GM21717 (cell line): ENCODE measurements at regions not wholly inside any gene's neighbourhood (a gene's known extent, or its start where the extent isn't known, plus 50 kb on each side); places are given as distances from the start of the nearest gene placed in this dataset.
"Not testable (repeated sequence)": the region's sequence is repeated elsewhere in the genome, so short reads cannot be mapped to it uniquely, and the experiment has no call there.

Source experiments
- ATAC-seq: cut with Tn5 transposase; IDR thresholded peaks from one replicate; pipeline ENCODE4 v1.9.1; 2021; ENCODE audit warnings: mild to moderate bottlenecking, moderate library complexity; ENCODE audit not compliant: unreplicated experiment

GRCh38 chr3:194877291-194878119 is 191.8 kb downstream of the FAM43A start:
- ATAC-seq = no peak

- ATAC-seq = no peak
Observed at GRCh38 chr3:194879126-194879877, 193.6 kb downstream of the FAM43A start.

GRCh38 chr3:194879991-194880939 is 194.6 kb downstream of the FAM43A start:
- ATAC-seq = no peak

DNA sequence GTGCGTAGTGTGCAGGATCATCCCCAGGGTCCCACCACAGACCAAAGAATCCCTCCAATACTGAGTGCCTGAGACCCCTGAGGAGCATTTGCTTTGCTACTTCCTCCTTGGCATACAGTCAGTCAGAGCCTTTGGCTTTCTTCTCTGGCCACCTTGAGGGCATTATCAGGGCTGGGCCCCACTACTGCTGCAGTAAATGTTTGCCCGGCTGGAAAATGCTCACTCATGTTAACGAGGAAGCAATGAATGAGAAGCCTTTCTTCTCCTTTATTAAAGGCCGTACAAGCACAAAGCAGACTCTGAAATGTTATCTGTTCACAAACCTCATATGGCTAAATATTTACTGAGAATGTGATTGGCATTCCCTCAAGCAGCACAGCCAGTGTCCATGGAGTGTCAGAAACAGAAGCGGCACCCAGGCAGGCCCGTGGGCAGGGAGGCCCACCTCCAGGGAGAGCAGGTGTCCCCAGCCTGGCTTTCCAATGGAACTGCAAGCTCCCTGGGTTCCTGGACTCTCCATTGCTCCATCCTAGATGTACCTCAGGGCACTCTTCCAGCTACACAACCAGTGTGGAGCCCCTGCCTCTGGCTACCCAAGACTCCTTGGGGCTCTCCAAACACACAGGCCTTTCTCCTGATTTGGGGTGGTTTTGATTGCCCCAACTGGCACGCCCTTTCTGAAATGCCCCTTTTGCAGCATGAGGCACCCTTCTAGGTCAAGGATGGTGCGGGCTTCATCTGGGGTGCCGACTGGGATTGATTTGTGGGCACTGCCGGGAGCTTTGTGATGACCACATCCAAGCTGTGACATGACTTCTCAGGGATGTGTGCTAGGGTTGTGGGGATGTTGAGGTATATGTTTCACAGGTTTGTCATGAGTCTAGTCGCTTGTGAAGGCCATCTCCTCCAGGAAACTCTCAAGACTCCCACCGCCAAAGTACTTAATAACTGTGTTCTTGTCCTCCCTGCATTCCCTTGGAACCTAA is 195.6 kb downstream of the FAM43A start:
- no peak for ATAC-seq

- no peak for ATAC-seq
Observed at GRCh38 chr3:194884649-194885315, 199.1 kb downstream of the FAM43A start.

- no peak for ATAC-seq
Observed at GRCh38 chr3:194885766-194886165, 200.1 kb downstream of the FAM43A start.

DNA sequence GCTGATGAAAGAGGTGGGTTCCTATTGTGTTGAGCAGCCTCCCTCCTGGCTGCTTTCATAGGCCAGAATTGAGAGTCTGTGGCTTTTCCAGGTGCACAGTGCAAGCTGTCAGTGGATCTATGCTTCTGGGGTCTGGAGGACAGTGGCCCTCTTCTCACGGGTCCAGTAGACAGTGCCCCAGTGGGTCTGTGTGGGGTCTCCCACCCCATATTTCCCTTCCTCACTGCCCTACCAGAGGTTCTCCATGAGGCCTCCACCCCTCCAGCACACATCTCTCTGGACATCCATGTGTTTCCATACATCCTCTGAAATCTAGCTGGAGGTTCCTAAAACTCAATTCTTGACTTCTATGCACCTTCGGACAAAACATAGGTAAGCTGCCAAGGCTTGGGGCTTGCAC is 201.2 kb downstream of the FAM43A start:
- no peak for ATAC-seq

GRCh38 chr3:194888062-194888461 is 202.4 kb downstream of the FAM43A start:
- not testable (repeated sequence) for ATAC-seq

- ATAC-seq = no peak
Observed at GRCh38 chr3:194888916-194889315, 203.2 kb downstream of the FAM43A start.

DNA sequence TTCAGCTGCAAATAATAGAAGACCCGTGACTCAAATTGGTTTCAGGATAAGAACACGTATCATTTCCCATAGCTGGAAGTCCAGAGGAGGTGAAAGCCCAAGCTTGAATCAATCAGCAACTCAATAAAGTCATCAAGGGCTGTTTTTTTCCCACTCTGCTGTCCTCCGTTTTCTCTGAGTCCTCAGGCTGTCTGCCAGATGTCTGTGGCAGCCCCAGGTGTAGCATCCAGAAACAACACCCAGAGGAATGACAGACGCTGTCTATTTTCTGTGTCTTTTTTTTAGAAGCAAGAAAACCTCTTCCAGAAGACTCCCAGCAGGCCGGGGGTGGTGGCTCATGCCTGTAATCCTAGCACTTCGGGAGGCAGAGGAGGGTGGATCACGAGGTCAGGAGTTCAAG is 204.4 kb downstream of the FAM43A start:
- ATAC-seq = no peak

DNA sequence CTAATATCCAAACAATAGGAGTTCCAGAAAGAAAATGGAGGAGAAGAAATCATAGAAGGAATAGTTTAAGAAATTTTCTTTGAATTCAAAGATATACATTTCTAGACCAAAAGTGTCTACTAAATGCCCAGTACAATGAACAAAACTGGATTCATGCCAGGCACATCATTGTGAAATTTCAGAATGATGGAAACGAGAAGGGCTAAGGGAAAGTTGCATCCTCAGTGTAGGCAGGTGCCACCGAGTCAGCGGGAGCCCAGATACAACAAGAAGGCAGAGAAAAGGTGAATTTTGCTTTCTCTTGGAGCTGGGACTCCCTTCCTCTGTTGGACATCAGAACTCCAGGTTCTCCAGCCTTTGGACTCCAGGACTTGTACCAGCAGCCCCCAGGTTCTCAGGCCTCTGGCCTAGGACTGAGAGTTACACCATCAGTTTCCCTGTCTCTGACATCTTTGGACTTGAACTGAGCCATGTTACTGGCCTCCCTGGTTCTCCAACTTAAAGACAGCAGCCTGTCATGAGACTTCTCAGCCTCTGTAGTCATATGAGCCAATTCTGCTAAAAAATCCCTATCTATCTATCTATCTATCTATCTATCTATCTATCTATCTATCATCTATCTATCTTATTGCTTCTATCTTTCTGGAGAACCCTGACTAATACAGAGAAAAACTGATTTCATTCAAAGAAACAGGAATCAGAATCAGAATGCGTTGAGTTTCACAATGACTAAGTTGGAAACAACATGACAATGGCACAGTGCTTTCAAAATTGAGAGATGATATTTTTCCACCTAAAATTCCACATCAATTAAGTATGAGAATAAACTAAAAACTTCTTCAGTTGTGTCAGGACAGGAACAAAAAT is 207.7 kb downstream of the FAM43A start:
- ATAC-seq = no peak

GRCh38 chr3:194894538-194894937 is 208.9 kb downstream of the FAM43A start:
- no peak for ATAC-seq

GRCh38 chr3:194900854-194901522 is 215.3 kb downstream of the FAM43A start:
- no peak for ATAC-seq

DNA sequence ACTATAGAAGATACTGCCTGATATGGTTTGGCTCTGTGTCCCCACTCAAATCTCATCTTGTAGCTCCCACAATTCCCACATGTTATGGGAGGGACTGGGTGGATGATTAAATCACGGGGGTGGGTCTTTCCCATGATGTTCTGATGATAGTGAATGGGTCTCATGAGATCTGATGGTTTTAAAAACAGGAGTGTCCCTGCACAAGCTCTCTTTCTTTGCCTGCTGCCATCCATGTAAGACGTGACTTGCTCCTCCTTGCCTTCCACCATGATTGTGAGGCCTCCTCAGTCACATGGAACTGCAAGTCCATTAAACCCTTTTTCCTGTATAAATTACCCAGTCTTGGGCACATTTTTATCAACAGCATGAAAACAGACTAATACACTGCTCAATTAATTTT is 217.8 kb downstream of the FAM43A start:
- ATAC-seq = not testable (repeated sequence)

- not testable (repeated sequence) for ATAC-seq
Observed at GRCh38 chr3:194904999-194905398, 219.3 kb downstream of the FAM43A start.

- ATAC-seq = no peak
Observed at GRCh38 chr3:194905696-194906095, 220.0 kb downstream of the FAM43A start.

- ATAC-seq = no peak
Observed at GRCh38 chr3:194906229-194906629, 220.5 kb downstream of the FAM43A start.
